Urinary bladder (tissue), 3 donors: ENCODE measurements at regions not wholly inside any gene's neighbourhood (a gene's known extent, or its start where the extent isn't known, plus 50 kb on each side); places are given as distances from the start of the nearest gene placed in this dataset.

Experiments
- DNase-seq: peaks from one replicate; pipeline ENCODE4 v3.0.0-alpha.2; 2015; ENCODE audit errors: extremely low spot score
- H3K27ac ChIP-seq: one replicate; pipeline ENCODE4 v1.5.1; 2013; ENCODE audit warnings: low read depth, mild to moderate bottlenecking, moderate library complexity
- H3K36me3 ChIP-seq: one replicate; pipeline ENCODE4 v1.6.1; 2013; ENCODE audit warnings: mild to moderate bottlenecking, moderate library complexity; ENCODE audit not compliant: insufficient read depth
- H3K4me1 ChIP-seq: one replicate; pipeline ENCODE4 v1.6.1; 2013; ENCODE audit warnings: mild to moderate bottlenecking, moderate library complexity; ENCODE audit not compliant: insufficient read depth
- H3K4me3 ChIP-seq: one replicate; pipeline ENCODE4 v1.5.1; 2013; ENCODE audit warnings: low read depth, low read length
- WGBS: extraction: QIAGEN DNeasy Blood & Tissue Kit; methylation state at CpG from one replicate; pipeline ENCODE4 v1.1.7; 2013; 5-methylcytosine and 5-hydroxymethylcytosine counted together
- donor health status: healthy with polysubstance abuse.
- donor health status: healthy.

GRCh38 chr3:102979191-102979590, 544.4 kb downstream of the ZPLD1 start:
- H3K27ac ChIP-seq: no peak overlapping the region
- no peaks in the 10 kb centered on the region for H3K36me3 ChIP-seq

DNA sequence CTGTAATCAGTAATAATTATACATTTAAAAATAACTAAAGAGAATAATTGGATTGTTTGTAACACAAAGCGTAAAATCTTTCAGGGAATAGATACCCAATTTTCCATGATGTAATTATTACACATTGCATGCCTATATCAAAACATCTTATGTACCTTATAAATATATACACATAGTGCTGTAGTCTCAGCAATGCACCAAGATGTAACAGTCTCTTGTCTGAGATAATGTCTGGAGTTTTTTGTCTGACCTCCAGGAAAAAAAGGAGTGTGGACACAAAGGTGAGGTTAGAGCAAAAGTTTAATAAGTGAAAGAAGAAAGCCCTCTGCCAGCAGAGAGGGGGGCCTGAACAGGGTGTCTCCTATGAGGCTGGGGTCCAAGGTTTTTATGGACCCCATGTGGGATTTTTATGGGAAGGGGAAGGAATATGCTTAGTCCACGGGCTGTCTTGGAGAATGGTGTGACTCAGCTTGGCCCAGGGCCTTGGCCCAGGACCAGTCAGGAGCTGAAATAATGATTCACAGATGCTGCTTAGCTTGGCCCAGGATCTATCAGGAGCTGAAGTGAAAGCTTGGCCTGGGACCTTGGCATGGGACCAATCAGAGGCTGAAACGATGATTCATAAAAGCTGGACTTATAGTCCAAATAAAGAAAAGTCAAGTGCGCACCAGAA, 545.0 kb downstream of the ZPLD1 start:
- no peaks in the 10 kb centered on the region for H3K4me1 ChIP-seq
- peak; percentile 81 for DNase-seq
- H3K4me3 ChIP-seq: no peak overlapping the region
- no peak overlapping the region for H3K27ac ChIP-seq
- WGBS: 23% methylated on average over 4 of the region's 4 CpGs
- no peaks in the 10 kb centered on the region for H3K36me3 ChIP-seq

More at GRCh38 chr3:102979191-102979590, 544.4 kb downstream of the ZPLD1 start:
- Histone ChIP-seq H3K4me3 (no peak overlapping the region), H3K4me1 (no peaks in the 10 kb centered on the region)
- DNase-seq: no peak

GRCh38 chr3:102980355-102980696, 545.5 kb downstream of the ZPLD1 start:
- Histone ChIP-seq H3K27ac (no peak overlapping the region), H3K4me1 (no peaks in the 10 kb centered on the region), H3K4me3 (no peak overlapping the region), H3K36me3 (no peaks in the 10 kb centered on the region)
- WGBS: 27% methylated on average over 1 of the region's 1 CpG
- no peak for DNase-seq

GRCh38 chr3:103002425-103003176, 567.8 kb downstream of the ZPLD1 start:
- Histone ChIP-seq H3K4me3 (no peak overlapping the region), H3K4me1 (no peaks in the 10 kb centered on the region), H3K27ac (no peak overlapping the region), H3K36me3 (no peaks in the 10 kb centered on the region)
- no peak for DNase-seq
- 68% methylated on average over 6 of the region's 6 CpGs for WGBS

DNA sequence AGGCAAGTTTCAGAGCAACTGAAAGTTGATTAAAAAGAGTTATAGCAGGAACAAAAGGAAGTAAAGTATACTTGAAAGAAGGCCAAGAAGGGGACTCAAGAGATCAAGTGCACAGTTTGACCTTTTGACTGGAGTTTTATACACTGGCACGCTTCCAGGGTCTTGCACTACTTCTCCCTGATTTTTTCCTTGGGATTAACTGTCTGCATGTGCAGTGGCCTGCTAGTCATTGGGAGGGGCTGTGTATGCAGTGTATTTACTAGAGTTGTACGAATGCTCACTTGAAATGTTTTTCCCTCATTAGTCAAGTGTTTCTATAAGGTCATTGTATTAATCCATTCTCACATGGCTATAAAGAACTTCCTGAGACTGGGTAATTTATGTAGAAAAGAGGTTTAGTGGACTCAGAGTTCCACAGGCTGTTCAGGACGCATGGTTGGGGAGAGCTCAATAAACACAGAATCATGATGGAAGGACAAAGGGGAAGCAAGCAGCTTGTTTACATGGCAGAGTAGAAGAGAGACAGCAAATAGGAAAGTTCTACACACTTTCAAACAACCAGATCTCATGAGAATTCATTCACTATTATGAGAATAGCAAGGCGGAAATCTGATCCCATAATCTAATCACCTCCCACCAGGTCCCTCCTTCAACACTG, 571.8 kb downstream of the ZPLD1 start:
- Histone ChIP-seq H3K4me3 (no peak overlapping the region), H3K4me1 (no peaks in the 10 kb centered on the region), H3K36me3 (no peaks in the 10 kb centered on the region), H3K27ac (no peak overlapping the region)
- 64% methylated on average over 4 of the region's 4 CpGs for WGBS
- no peak for DNase-seq

DNA sequence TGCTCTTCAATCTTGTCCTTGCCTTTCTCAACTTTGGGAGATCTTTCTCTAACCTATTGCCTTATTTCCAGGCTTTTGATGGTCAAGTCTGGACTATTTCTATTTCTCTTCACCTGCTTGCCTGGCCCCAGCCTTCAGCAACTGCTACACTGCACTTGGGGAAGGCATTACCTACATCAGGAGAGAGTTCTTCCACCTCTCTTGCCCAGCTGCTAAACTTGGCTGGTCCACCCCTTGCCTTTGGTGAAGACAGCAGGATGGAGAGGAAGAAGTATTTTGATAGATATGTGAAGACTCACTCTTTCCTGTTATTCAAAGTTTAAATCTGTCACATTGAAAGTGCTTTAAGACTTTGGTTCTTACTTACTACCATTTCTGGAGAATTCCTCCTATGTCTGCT, 574.8 kb downstream of the ZPLD1 start:
- Histone ChIP-seq H3K4me1 (no peaks in the 10 kb centered on the region), H3K4me3 (no peak overlapping the region), H3K27ac (no peak overlapping the region), H3K36me3 (no peaks in the 10 kb centered on the region)
- DNase-seq: no peak

- Histone ChIP-seq H3K4me3 (no peak overlapping the region), H3K4me1 (no peaks in the 10 kb centered on the region), H3K36me3 (no peaks in the 10 kb centered on the region), H3K27ac (no peak overlapping the region)
- DNase-seq: no peak
These were observed 591.1 kb downstream of the ZPLD1 start for GRCh38 chr3:103025880-103026279.

GRCh38 chr3:103033841-103034240, 599.0 kb downstream of the ZPLD1 start:
- DNase-seq: no peak
- no peak overlapping the region for H3K4me3 ChIP-seq
- WGBS: 94% methylated on average over 2 of the region's 2 CpGs
- H3K27ac ChIP-seq: no peak overlapping the region
- H3K4me1 ChIP-seq: no peaks in the 10 kb centered on the region
- H3K36me3 ChIP-seq: no peaks in the 10 kb centered on the region

GRCh38 chr3:103047640-103048039, 612.8 kb downstream of the ZPLD1 start:
- Histone ChIP-seq H3K36me3 (no peaks in the 10 kb centered on the region), H3K4me3 (no peak overlapping the region), H3K27ac (no peak overlapping the region), H3K4me1 (no peaks in the 10 kb centered on the region)
- WGBS: 83% methylated on average over 2 of the region's 2 CpGs
- no peak for DNase-seq

DNA sequence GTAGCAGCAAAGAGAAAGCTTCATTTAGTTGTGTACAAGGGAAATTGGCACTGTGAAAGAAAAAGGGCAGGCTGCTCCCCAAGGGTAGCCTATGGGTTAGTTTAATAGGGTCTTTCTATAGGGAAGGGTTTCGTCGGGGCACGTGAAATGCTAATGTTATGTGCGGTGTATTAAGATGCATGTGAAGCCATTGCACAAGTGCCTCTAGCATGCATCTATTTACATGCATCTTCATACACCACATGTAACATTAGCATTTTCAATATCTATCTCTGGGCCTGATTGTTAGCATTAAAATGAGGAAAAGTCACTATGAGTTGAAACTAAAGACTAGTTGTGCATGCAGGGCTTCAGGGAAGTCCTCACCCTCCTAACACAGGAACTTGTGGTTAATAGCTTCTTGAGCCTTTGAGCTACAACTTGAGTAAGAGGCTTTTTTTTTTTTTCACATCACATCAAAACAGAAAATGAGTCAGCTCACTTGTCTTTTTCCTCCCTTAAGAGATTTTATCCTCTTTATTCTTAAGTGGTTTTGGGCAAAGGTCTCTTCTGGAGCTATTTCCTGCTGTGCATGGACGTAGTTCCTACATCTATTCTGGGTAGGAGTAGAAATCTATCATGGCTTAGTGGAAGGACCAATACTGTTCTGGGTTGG, 613.4 kb downstream of the ZPLD1 start:
- Histone ChIP-seq H3K36me3 (no peaks in the 10 kb centered on the region), H3K4me1 (no peaks in the 10 kb centered on the region), H3K27ac (no peak overlapping the region), H3K4me3 (no peak overlapping the region)
- WGBS: 90% methylated on average over 5 of the region's 5 CpGs
- DNase-seq: no peak

- DNase-seq: no peak
- H3K4me1 ChIP-seq: no peaks in the 10 kb centered on the region
- no peak overlapping the region for H3K4me3 ChIP-seq
- H3K36me3 ChIP-seq: no peaks in the 10 kb centered on the region
- WGBS: 79% methylated on average over 1 of the region's 1 CpG
- H3K27ac ChIP-seq: no peak overlapping the region
These were observed 617.5 kb downstream of the ZPLD1 start for GRCh38 chr3:103052236-103052830.

- DNase-seq: no peak
- Histone ChIP-seq H3K36me3 (no peaks in the 10 kb centered on the region), H3K4me1 (no peaks in the 10 kb centered on the region), H3K4me3 (no peak overlapping the region), H3K27ac (no peak overlapping the region)
- WGBS: 36% methylated on average over 2 of the region's 2 CpGs
These were observed 620.3 kb downstream of the ZPLD1 start for GRCh38 chr3:103055021-103055520.

DNA sequence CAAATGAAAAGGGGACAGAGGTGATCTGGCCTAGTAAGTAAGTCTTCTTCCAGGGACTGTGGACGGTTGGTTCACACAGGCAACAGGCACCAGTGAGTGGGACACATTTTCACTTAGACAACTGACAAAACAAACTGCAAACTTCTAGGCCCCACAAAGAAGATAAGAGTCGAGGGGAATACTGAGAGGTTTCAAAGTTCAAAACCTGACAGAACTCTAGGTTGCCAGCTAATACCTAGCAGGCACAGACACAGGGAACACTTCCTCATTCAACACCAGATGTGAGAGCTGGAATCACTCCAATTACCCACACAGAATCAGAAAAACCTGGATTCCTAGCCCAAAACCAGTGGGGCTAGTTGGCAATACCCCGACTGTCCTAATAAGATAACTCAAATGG, 621.7 kb downstream of the ZPLD1 start:
- 76% methylated on average over 3 of the region's 3 CpGs for WGBS
- DNase-seq: no peak
- Histone ChIP-seq H3K27ac (no peak overlapping the region), H3K36me3 (no peaks in the 10 kb centered on the region), H3K4me3 (no peak overlapping the region), H3K4me1 (no peaks in the 10 kb centered on the region)
